Skeletal muscle satellite cell (primary cell): ENCODE measurements at regions not wholly inside any gene's neighbourhood (a gene's known extent, or its start where the extent isn't known, plus 50 kb on each side); places are given as distances from the start of the nearest gene placed in this dataset.
A peak's percentile ranks its signal among the peaks of the same experiment; 100 is the strongest.

ENCODE experiments used
- H3K27me3 ChIP-seq: 2 replicates; pipeline ENCODE4 v1.7.0; 2013; ENCODE audit warnings: low read length; ENCODE audit not compliant: control insufficient read depth, insufficient read depth
- H3K36me3 ChIP-seq: 2 replicates; pipeline ENCODE4 v1.7.0; 2013; ENCODE audit warnings: mild to moderate bottlenecking, control low read depth, low read length; ENCODE audit not compliant: insufficient read depth
- H3K4me1 ChIP-seq: 2 replicates; pipeline ENCODE4 v1.7.0; 2013; ENCODE audit warnings: low read length; ENCODE audit not compliant: control insufficient read depth, insufficient read depth
- H3K4me2 ChIP-seq: 2 replicates; pipeline ENCODE4 v1.7.0; 2013; ENCODE audit warnings: mild to moderate bottlenecking, low read length
- H3K4me3 ChIP-seq: 2 replicates; pipeline ENCODE4 v1.7.0; 2013; ENCODE audit warnings: low read length
- H3K9ac ChIP-seq: 2 replicates; pipeline ENCODE4 v1.7.0; 2013; ENCODE audit warnings: mild to moderate bottlenecking, low read depth, low read length, moderate library complexity
- H3K9me3 ChIP-seq: replicated peaks from 2 replicates; pipeline ENCODE4 v1.7.0; 2013; ENCODE audit warnings: mild to moderate bottlenecking, control low read depth, low read length

DNA sequence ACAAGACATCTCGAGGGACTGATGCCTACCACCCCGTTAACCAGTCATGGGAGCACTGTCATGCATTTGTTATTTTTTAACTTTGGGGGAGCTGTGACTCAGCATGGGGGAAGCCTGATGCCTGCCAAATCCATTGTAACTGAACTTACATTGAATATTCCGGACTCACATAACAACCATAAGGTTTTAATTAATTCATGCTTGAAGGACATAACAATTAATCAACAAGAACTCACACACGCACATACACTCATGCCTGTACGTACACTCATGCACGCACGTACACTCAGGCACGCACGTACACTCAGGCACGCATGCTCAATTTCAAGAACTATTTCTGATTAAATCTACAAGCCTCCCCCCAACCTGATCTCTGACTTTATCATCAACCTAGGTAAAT is 1639.1 kb downstream of the SUCLG1 start:
- H3K27me3 ChIP-seq = no peaks in the 10 kb centered on the region
- no peak overlapping the region for H3K4me2 ChIP-seq
- H3K4me1 ChIP-seq = no peaks in the 10 kb centered on the region
- no peak overlapping the region for H3K9ac ChIP-seq
- no peaks in the 10 kb centered on the region for H3K36me3 ChIP-seq
- no peak overlapping the region for H3K4me3 ChIP-seq
- H3K9me3 ChIP-seq = no peaks in the 10 kb centered on the region

DNA sequence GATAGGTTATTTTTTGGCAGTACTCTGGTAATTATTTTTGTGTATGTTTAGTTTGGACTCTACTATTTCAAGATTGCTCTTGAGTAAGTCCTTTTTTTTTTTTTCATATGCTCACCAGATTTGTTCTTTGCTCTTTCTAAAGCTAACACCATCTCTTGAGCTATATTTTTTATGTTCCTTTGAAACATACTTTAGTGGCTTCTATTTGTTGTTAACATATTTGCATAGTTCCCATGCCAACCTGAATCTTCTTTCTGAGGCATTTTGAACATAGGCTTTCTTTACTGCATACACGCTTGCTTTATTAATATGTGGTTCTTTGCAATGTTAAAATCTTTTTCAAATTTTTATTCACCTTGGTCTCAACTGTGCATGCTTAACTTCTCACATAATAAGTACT is 1644.9 kb downstream of the SUCLG1 start:
- H3K9ac ChIP-seq = no peak overlapping the region
- no peaks in the 10 kb centered on the region for H3K4me1 ChIP-seq

DNA sequence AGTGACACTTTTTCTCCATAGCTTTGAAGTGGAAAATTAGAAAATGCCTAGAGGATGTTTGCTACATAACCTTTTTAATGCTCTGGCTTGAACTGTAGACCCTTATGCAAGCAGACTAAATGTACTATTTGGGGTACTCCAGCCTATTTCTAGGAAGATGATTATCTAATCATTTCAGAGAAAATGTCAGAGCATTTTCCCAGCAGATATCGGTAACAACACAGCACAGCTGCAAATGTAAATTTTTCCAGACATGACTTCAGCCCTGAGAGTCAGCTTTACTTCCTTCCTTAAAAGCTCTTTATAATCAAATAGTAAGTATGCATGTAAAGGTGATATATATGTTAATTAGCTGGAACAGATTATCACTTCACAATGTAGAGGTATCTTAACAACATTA is 1647.1 kb downstream of the SUCLG1 start:
- H3K4me1 ChIP-seq = no peaks in the 10 kb centered on the region
- H3K4me3 ChIP-seq = no peak overlapping the region
- no peak overlapping the region for H3K9ac ChIP-seq
- H3K27me3 ChIP-seq = no peaks in the 10 kb centered on the region
- H3K36me3 ChIP-seq = no peaks in the 10 kb centered on the region
- no peaks in the 10 kb centered on the region for H3K9me3 ChIP-seq
- no peak overlapping the region for H3K4me2 ChIP-seq

More for the DNA sequence above, 1644.9 kb downstream of the SUCLG1 start:
- Histone ChIP-seq H3K27me3 (no peaks in the 10 kb centered on the region), H3K9me3 (no peaks in the 10 kb centered on the region), H3K4me3 (no peak overlapping the region), H3K36me3 (no peaks in the 10 kb centered on the region), H3K4me2 (no peak overlapping the region)

DNA sequence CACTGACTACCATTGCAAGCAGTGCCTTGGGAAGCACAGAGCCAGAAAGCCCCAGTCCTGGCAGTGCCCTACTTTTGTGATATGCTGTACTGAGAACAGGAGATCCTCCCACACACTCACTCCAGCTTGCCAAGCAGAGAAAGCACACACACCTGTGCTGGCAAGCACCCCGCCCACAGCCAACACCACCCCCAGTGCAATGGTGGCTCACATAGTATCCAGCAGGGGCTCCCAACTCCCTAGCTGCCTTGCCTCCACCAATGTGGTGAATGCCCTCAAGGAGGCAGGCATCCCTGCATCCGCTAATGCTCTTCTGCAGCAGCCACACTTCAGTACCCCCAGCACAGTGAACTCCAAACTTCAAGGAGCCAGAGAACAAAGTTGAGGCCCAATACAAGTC is 1655.8 kb downstream of the SUCLG1 start:
- Histone ChIP-seq H3K36me3 (no peaks in the 10 kb centered on the region), H3K9me3 (no peaks in the 10 kb centered on the region), H3K27me3 (no peaks in the 10 kb centered on the region), H3K4me3 (no peak overlapping the region), H3K4me2 (no peak overlapping the region), H3K9ac (no peak overlapping the region), H3K4me1 (no peaks in the 10 kb centered on the region)

DNA sequence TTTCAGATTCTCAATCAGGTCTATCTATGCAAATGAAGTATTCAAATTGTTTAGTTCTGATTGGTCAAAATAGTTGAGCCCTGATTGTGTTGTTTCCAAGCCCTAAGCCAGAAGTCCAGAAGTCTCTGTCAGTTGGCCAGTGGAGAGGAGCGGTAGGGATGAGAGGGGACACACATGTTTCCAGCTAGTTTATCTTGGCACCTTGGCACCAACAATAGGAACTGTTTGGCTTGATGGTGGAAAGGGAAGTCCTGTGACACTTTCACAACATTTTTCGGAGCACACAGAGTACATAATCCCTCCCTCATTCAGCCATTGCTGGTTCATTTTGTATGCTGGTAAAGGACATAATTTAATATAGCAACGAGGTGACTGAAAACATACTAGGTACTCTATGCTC is 1661.6 kb downstream of the SUCLG1 start:
- Histone ChIP-seq H3K9ac (no peak overlapping the region), H3K36me3 (no peaks in the 10 kb centered on the region), H3K4me3 (no peak overlapping the region), H3K4me2 (no peak overlapping the region), H3K4me1 (peaks cover 15% of the 10 kb centered on the region), H3K27me3 (no peaks in the 10 kb centered on the region), H3K9me3 (no peaks in the 10 kb centered on the region)

DNA sequence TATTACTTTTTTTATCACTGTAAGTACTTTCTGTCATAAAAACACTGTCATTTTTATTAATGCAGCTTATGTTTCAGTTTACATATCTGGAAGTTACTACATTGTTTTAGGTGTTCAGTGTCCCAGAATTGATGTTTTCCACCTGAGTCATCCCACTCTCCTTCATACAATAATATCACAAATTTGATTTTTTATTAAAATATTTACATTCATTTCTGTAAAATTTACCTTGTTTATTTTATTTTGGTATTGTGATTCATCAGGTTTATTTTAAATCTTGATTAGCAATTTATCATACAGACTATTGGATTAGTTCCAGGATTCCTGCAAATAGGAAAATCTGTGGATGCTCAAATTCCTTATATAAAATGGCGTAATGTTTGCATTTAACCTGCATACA is 1662.9 kb downstream of the SUCLG1 start:
- Histone ChIP-seq H3K27me3 (no peaks in the 10 kb centered on the region), H3K4me1 (peaks cover 15% of the 10 kb centered on the region), H3K36me3 (no peaks in the 10 kb centered on the region), H3K4me2 (peak overlapping the region; percentile 70), H3K9me3 (no peaks in the 10 kb centered on the region), H3K4me3 (peak overlapping the region; percentile 26), H3K9ac (peak overlapping the region; percentile 70)

DNA sequence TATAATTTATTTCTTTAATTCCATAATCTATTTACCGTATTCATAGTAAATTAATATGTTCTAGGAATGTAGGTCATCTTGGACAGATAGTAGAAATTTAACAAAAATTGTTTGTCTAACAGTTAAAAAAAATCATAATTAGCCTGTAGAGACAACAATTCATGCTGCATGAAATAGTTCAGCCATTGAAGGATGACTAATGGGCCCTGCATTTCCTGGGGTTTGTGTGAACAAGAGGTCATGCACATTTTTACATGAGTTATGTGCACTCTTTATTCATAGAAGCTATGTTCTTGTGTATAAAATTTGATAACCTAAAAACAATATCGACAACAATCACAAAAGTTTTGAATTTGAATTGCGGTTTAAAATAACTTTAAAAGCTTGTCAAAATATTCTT is 1663.6 kb downstream of the SUCLG1 start:
- Histone ChIP-seq H3K4me3 (peak overlapping the region; percentile 26), H3K36me3 (no peaks in the 10 kb centered on the region), H3K27me3 (no peaks in the 10 kb centered on the region), H3K4me1 (peaks cover 19% of the 10 kb centered on the region), H3K9me3 (no peaks in the 10 kb centered on the region), H3K9ac (peak overlapping the region; percentile 70), H3K4me2 (peak overlapping the region; percentile 70)

DNA sequence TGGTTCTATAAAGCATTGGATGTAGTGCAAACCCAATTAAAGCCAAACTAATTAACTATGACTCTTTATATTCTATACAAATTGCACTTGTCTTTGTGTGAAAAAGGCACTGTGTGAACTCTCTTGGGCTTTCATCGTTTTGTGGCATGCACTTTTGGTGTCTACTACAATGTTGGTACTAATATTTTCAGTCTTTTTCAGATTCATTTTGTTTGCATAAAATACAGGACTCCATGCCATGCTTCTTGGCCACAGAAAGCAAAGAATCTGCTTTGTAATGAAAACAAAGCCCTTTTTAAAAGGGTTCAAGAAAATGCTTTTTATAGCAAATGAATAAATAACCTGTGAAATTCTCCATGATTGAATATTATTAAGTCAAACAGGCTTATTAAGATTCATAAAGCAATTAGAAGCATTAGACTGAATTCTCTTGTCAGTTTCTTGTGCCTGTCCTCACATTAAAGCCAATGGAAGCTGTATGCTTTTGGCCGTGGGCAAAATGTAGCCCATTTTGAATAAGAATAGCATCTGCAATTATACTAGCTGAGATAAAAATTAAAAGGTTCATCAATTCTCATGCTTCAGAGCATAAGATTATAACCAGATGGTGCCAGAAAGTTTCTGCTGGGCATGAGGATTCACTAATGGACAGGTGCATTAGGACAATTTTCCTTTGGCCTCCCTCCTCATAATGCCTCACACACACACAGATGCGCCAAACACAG is 1665.2 kb downstream of the SUCLG1 start:
- no peaks in the 10 kb centered on the region for H3K9me3 ChIP-seq
- no peak overlapping the region for H3K4me3 ChIP-seq

DNA sequence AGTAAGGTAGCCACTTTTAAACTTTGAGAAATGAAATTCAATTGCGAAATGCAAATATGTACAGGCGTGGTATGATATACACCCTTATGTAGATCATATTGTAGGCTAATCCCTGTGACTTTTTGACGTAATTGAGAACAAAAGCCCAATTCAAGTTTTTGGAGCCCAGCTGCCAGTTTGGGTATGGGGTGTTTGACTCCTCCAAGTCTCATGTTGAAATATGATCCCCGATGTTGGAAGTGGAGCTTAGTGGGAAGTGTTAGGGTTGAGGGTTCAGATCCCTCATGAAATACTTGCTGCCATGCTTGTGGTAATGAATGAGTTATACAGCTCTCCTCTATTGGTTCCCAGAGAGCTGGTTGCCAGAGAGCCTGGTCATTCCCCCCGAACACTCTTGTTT is 1666.8 kb downstream of the SUCLG1 start:
- no peaks in the 10 kb centered on the region for H3K9me3 ChIP-seq
- no peaks in the 10 kb centered on the region for H3K36me3 ChIP-seq
- no peak overlapping the region for H3K9ac ChIP-seq
- no peak overlapping the region for H3K4me3 ChIP-seq
- H3K4me2 ChIP-seq = no peak overlapping the region
- peaks cover 32% of the 10 kb centered on the region for H3K4me1 ChIP-seq
- no peaks in the 10 kb centered on the region for H3K27me3 ChIP-seq

More for the DNA sequence above, 1665.2 kb downstream of the SUCLG1 start:
- no peaks in the 10 kb centered on the region for H3K27me3 ChIP-seq
- H3K4me1 ChIP-seq = peaks cover 32% of the 10 kb centered on the region
- no peaks in the 10 kb centered on the region for H3K36me3 ChIP-seq
- no peak overlapping the region for H3K9ac ChIP-seq
- H3K4me2 ChIP-seq = no peak overlapping the region

DNA sequence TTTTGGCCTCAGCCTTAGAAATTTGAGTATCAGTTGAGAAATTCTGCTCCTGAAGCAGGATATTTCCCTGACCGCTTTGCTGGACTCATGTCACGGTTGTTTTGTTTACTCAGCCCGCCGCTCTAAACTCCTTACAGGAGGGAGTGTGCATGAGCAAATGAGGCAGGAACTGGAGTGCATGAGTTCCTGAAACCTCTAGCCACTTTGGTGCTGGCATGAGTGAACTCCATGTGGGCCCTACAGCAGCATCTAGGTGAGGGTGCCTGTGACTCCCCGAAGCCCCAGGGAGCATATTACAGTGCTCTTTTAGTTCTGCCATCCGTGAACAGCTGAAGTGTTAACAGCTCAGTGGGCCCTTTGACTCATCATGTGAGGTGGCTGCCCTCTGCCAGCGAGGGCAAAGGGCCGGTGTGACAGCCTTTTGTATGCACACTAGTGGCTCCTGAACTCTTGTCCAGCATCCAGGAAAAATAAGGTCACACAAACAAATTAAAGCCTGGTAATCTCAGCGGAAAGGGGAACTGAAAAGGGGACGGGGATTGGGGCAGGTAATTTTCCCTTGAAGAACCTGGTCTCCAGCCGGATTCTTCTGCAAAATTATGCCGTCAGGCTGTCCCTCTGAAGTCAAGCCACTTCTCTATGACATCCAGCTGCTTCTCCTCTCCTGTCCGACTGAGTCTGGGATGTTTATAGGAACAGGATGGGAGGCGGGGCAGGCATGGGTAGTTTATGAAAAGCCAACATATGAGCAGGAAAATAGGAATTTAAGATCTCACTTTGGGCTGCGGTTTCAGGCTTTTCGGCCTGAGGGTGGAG is 1668.7 kb downstream of the SUCLG1 start:
- peaks cover 20% of the 10 kb centered on the region for H3K4me1 ChIP-seq
- no peaks in the 10 kb centered on the region for H3K36me3 ChIP-seq
- peak overlapping the region; percentile 13 for H3K9ac ChIP-seq
- peak overlapping the region; percentile 56 for H3K4me2 ChIP-seq
- no peak overlapping the region for H3K4me3 ChIP-seq
- no peaks in the 10 kb centered on the region for H3K9me3 ChIP-seq
- H3K27me3 ChIP-seq = no peaks in the 10 kb centered on the region

DNA sequence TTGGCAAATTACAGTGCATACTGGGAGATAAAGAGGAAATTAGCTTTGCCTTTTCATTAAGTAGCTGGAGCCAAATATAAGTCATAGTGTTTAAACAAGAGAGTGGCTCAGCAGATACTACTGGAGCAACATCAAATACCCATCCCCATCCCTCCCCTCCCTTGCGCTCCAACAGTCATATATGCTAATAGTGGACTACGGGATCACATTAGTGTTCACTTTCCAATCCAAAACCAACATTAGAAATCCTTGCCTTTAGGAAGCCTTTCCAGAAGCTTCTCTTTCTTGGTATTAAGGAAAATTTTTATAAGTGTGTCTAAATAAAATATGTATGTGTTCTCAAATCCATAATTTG is 1669.3 kb downstream of the SUCLG1 start:
- Histone ChIP-seq H3K4me1 (peaks cover 17% of the 10 kb centered on the region), H3K36me3 (no peaks in the 10 kb centered on the region), H3K9ac (no peak overlapping the region), H3K27me3 (no peaks in the 10 kb centered on the region), H3K4me3 (no peak overlapping the region), H3K9me3 (no peaks in the 10 kb centered on the region), H3K4me2 (peak overlapping the region; percentile 56)
